ENCODE measurements at regions not wholly inside any gene's neighbourhood (a gene's known extent, or its start where the extent isn't known, plus 50 kb on each side); places are given as distances from the start of the nearest gene placed in this dataset.

DNA sequence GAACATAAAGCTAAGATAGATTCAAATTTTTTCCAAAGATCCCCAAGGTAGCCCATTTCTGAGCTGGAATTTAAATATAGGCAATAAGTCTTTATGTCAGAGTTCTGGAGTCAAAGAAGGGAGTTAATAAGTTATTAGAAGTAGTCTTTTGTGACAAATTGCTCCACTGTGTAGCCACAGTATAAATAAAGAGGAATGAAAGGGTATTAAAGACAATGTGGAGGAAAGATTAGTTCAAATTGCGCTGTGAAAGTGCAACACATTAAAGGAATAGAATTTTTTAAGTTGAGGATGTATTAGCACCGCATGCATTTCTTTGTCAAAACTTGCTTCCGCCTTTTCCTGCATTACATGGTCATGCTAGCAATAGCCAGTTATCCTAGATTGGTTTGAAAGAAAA lies 666.6 kb upstream of the CCDC54 start:
- in situ Hi-C loops (cut with HindIII; ENCODE audit: low pct_unique_long_range_greater_than_20kb, low sequenced_read_pairs) = no loop called here
- DNase-seq (ENCODE audit: low read depth in 1 of 2, low spot score in 1 of 2) = no peak
- TF ChIP-seq JUND (IDR thresholded peaks at IDR 0.05; ENCODE audit: low read depth) = no peak

DNA sequence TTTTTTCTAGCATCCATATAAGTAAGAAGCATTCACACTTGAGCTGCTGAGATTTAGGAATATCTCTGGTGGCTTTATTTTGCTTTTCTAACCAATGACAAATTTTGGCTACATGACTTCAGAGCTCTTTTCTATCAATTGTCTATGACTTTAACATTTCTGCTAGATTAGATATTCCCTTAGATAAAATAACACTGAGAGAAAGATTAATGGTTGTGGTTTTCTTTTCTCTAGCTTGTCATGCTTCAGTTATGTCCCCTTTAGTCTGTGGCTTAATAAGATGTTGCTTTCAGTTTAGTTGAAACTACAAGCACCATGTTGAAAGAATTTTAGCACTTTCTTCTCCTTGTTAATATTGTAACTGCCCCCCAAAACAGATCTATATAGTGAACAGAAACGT lies 665.6 kb upstream of the CCDC54 start:
- no peak for TF ChIP-seq JUND (IDR thresholded peaks at IDR 0.05; ENCODE audit: low read depth)
- in situ Hi-C loops (cut with HindIII; ENCODE audit: low pct_unique_long_range_greater_than_20kb, low sequenced_read_pairs) = no loop called here
- no peak for DNase-seq (ENCODE audit: low read depth in 1 of 2, low spot score in 1 of 2)

DNA sequence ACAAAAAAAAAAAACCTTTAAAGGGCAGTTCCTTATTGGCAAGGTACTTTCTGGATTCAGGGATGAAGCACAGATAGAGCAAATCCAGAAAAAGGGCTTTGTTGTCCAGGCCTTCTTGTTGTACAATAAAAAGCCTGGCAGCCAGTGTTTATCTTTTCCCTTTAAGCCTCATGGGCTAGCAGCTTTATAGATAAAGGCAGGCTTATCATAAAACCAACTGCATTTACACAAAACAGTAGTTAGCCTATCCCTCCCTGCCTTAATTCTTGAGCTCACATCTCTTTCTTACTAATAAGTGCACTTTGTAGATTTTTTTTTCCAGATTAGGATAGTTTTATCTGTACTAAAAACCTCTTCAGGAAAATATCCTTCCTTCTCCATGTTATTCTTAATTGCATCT lies 662.8 kb upstream of the CCDC54 start:
- in situ Hi-C loops (cut with HindIII; ENCODE audit: low pct_unique_long_range_greater_than_20kb, low sequenced_read_pairs) = no loop called here
- no peak for DNase-seq (ENCODE audit: low read depth in 1 of 2, low spot score in 1 of 2)
- no peak for TF ChIP-seq JUND (IDR thresholded peaks at IDR 0.05; ENCODE audit: low read depth)

- TF ChIP-seq JUND (IDR thresholded peaks at IDR 0.05; ENCODE audit: low read depth) = no peak
- in situ Hi-C loops (cut with HindIII; ENCODE audit: low pct_unique_long_range_greater_than_20kb, low sequenced_read_pairs) = no loop called here
- DNase-seq (ENCODE audit: low read depth in 1 of 2, low spot score in 1 of 2) = no peak
Observed at GRCh38 chr3:106715286-106715685, 662.0 kb upstream of the CCDC54 start.

GRCh38 chr3:106717178-106717780 lies 660.0 kb upstream of the CCDC54 start:
- in situ Hi-C loops (cut with HindIII; ENCODE audit: low pct_unique_long_range_greater_than_20kb, low sequenced_read_pairs) = no loop called here
- TF ChIP-seq JUND (IDR thresholded peaks at IDR 0.05; ENCODE audit: low read depth) = no peak

GRCh38 chr3:106719077-106719476 lies 658.2 kb upstream of the CCDC54 start:
- in situ Hi-C loops (cut with HindIII; ENCODE audit: low pct_unique_long_range_greater_than_20kb, low sequenced_read_pairs) = no loop called here
- no peak for DNase-seq (ENCODE audit: low read depth in 1 of 2, low spot score in 1 of 2)
- no peak for TF ChIP-seq JUND (IDR thresholded peaks at IDR 0.05; ENCODE audit: low read depth)

More at GRCh38 chr3:106717178-106717780, 660.0 kb upstream of the CCDC54 start:
- no peak for DNase-seq (ENCODE audit: low read depth in 1 of 2, low spot score in 1 of 2)

DNA sequence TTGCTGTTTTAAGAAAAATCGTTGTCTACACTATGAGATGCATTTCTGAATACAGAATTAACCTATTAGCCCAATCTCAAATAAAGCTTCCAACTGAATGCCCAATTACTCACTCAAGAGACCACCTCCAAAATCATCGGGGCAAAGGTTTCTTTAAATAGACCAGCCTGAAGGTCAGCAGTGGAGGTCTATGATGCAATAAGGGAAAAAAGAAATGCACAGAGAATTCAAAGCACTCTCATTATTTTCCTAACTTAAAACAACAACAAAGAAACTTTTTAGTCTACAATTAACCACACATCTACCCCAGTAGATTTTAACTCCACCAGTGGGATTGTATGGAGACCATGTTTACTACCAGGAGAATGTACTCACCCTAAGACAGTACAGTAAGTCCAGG lies 657.7 kb upstream of the CCDC54 start:
- in situ Hi-C loops (cut with HindIII; ENCODE audit: low pct_unique_long_range_greater_than_20kb, low sequenced_read_pairs) = no loop called here
- no peak for DNase-seq (ENCODE audit: low read depth in 1 of 2, low spot score in 1 of 2)
- TF ChIP-seq JUND (IDR thresholded peaks at IDR 0.05; ENCODE audit: low read depth) = no peak

- in situ Hi-C loops (cut with HindIII; ENCODE audit: low pct_unique_long_range_greater_than_20kb, low sequenced_read_pairs) = no loop called here
- TF ChIP-seq JUND (IDR thresholded peaks at IDR 0.05; ENCODE audit: low read depth) = no peak
- DNase-seq (ENCODE audit: low read depth in 1 of 2, low spot score in 1 of 2) = no peak
Observed at GRCh38 chr3:106720510-106720909, 656.7 kb upstream of the CCDC54 start.

DNA sequence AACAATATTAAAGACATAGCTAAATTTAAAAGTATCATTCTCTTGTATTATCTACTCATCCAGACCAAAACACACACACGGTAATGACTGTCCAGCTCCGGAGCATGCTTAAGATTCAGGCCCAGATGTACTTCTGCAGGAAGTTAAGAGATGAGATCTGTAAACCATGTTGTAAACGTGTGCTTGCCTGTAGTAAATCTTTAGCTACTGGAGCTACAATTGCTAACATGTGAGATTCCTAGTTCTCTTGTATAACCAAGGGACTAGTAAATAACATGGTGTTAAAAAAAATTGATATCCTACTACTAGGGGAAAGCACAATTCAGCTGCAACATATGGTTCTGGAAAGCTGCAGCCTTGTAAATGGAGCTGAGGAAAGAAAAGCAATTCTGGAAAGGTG lies 651.7 kb upstream of the CCDC54 start:
- in situ Hi-C loops (cut with HindIII; ENCODE audit: low pct_unique_long_range_greater_than_20kb, low sequenced_read_pairs) = no loop called here
- no peak for DNase-seq (ENCODE audit: low read depth in 1 of 2, low spot score in 1 of 2)
- TF ChIP-seq JUND (IDR thresholded peaks at IDR 0.05; ENCODE audit: low read depth) = no peak

GRCh38 chr3:106728315-106729098 lies 648.7 kb upstream of the CCDC54 start:
- no peak for TF ChIP-seq JUND (IDR thresholded peaks at IDR 0.05; ENCODE audit: low read depth)
- DNase-seq (ENCODE audit: low read depth in 1 of 2, low spot score in 1 of 2) = no peak
- in situ Hi-C loops (cut with HindIII; ENCODE audit: low pct_unique_long_range_greater_than_20kb, low sequenced_read_pairs) = no loop called here

- DNase-seq (ENCODE audit: low read depth in 1 of 2, low spot score in 1 of 2) = no peak
- no peak for TF ChIP-seq JUND (IDR thresholded peaks at IDR 0.05; ENCODE audit: low read depth)
- in situ Hi-C loops (cut with HindIII; ENCODE audit: low pct_unique_long_range_greater_than_20kb, low sequenced_read_pairs) = no loop called here
Observed at GRCh38 chr3:106729481-106729880, 647.8 kb upstream of the CCDC54 start.

DNA sequence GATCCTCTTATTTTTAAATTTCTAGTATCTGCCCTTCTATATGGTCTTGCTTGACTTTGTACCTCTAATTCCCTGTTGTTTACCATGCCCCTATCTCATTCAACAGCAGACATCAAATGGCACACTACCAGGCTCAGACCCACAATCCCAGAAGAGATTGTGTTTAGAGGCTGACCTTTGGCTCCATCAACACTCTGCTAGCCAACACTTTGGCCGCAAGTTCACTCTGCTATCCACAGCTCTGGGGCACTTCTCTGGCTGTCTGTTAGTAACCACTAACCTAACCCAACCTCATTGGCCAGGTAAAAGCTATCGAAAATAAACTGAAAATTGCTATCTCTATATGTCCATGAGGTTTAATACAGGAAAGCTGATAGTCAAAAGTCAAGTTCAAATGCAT lies 646.0 kb upstream of the CCDC54 start:
- no peak for TF ChIP-seq JUND (IDR thresholded peaks at IDR 0.05; ENCODE audit: low read depth)
- in situ Hi-C loops (cut with HindIII; ENCODE audit: low pct_unique_long_range_greater_than_20kb, low sequenced_read_pairs) = no loop called here

DNA sequence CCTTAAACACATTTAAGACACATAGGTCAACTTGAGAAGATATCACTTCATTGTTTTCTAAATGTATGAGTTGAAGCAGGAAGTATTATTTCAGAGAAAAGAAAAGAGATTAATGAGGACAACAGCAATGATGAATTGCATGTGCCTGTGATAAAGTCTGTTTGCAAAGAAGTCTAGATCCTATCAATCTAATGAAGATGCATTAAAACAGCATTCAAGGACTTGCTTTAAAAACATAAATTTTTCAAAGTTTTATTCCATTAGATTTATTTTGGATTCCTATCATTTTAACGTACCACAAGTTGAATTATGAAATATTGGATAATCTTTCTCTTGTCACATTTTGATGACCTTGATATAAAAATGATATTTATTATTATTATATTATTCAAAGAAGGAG lies 642.5 kb upstream of the CCDC54 start:
- no peak for TF ChIP-seq JUND (IDR thresholded peaks at IDR 0.05; ENCODE audit: low read depth)
- DNase-seq (ENCODE audit: low read depth in 1 of 2, low spot score in 1 of 2) = no peak
- in situ Hi-C loops (cut with HindIII; ENCODE audit: low pct_unique_long_range_greater_than_20kb, low sequenced_read_pairs) = no loop called here

More for the DNA sequence above, 646.0 kb upstream of the CCDC54 start:
- no peak for DNase-seq (ENCODE audit: low read depth in 1 of 2, low spot score in 1 of 2)
